GM12864 (cell line): ENCODE measurements at regions not wholly inside any gene's neighbourhood (a gene's known extent, or its start where the extent isn't known, plus 50 kb on each side); places are given as distances from the start of the nearest gene placed in this dataset.

Experiments used
- DNase-seq: peaks from one replicate; pipeline ENCODE4 v3.0.0-alpha.2; 2011; ENCODE audit warnings: low read depth
- H3K4me3 ChIP-seq: 2 replicates; pipeline ENCODE4 v1.5.1; 2011; ENCODE audit warnings: mild to moderate bottlenecking, low read depth, low read length, control low read depth
- TF ChIP-seq, protein P1 (sequence below): IDR thresholded peaks from 2 replicates; pipeline ENCODE4 v1.5.1; 2011; ENCODE audit warnings: low read depth, mild to moderate bottlenecking, moderate library complexity, low read length, control low read depth, inconsistent platforms; ENCODE audit errors: missing control alignments

DNA sequence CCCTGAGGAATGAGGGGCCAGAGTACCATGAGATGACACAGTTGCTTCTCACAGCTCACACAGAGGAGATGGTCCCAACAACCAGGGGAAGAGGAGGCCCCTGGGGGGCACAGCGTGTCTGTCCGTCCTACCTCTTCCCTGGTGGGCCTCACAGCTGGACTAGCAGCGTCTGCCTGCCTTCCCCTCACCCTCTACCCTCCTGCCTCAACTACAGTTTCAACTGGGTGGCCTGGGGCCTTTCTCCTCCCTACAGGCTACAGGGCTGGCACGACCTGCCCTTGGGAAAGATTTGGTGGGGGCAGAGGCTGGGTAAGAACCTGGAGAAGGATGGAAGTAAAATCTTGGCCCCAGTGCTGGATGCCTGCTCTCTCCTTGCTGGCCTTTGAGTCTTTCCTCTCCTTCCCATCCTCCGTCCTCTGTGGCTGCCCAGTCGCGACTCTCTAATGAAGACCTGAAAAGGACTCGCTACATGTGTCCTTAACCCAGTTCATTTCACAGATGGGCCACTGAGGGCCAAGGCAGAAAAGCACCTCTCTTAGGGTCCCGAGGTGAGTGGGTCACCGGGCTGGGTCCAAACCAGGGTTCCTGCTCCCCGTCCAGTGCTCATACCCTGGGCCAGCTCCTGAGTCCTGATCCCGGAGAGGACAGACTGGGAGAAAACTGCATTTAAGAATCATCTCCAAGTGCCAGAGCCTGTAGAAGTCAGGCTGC lies 232.5 kb downstream of the BCL11B start:
- TF ChIP-seq, protein P1, sequence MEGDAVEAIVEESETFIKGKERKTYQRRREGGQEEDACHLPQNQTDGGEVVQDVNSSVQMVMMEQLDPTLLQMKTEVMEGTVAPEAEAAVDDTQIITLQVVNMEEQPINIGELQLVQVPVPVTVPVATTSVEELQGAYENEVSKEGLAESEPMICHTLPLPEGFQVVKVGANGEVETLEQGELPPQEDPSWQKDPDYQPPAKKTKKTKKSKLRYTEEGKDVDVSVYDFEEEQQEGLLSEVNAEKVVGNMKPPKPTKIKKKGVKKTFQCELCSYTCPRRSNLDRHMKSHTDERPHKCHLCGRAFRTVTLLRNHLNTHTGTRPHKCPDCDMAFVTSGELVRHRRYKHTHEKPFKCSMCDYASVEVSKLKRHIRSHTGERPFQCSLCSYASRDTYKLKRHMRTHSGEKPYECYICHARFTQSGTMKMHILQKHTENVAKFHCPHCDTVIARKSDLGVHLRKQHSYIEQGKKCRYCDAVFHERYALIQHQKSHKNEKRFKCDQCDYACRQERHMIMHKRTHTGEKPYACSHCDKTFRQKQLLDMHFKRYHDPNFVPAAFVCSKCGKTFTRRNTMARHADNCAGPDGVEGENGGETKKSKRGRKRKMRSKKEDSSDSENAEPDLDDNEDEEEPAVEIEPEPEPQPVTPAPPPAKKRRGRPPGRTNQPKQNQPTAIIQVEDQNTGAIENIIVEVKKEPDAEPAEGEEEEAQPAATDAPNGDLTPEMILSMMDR = no peak
- no peak for DNase-seq
- H3K4me3 ChIP-seq = no peak overlapping the region

- no peak for DNase-seq
- TF ChIP-seq, protein P1 = no peak
- no peak overlapping the region for H3K4me3 ChIP-seq
Observed at GRCh38 chr14:99040052-99040451, 231.9 kb downstream of the BCL11B start.

DNA sequence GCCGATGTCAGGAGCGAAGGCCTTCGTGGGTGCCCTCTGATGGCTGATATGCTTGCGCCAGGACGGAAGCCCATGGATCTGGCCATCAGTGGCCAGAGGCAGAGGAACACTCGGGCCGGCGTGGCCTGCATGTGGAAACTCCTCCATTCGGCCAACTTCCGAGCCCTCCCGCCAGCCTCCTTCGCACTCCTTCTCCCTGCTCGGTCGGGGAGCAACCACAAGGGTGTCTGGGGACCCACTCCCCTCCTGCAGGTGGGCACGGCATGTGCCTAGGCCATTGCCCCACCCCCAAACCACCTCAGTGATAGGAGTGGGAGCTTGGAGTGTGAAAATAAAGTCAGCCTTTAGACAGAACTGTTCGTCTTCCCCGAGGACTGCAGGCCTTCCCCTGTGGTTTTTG lies 231.3 kb downstream of the BCL11B start:
- no peak for DNase-seq
- TF ChIP-seq, protein P1 = no peak
- H3K4me3 ChIP-seq = no peak overlapping the region

GRCh38 chr14:99041141-99041819 lies 230.7 kb downstream of the BCL11B start:
- TF ChIP-seq, protein P1 = no peak
- H3K4me3 ChIP-seq = no peak overlapping the region
- DNase-seq = no peak

GRCh38 chr14:99041820-99042174 lies 230.2 kb downstream of the BCL11B start:
- no peak overlapping the region for H3K4me3 ChIP-seq
- DNase-seq = no peak
- TF ChIP-seq, protein P1 = no peak

DNA sequence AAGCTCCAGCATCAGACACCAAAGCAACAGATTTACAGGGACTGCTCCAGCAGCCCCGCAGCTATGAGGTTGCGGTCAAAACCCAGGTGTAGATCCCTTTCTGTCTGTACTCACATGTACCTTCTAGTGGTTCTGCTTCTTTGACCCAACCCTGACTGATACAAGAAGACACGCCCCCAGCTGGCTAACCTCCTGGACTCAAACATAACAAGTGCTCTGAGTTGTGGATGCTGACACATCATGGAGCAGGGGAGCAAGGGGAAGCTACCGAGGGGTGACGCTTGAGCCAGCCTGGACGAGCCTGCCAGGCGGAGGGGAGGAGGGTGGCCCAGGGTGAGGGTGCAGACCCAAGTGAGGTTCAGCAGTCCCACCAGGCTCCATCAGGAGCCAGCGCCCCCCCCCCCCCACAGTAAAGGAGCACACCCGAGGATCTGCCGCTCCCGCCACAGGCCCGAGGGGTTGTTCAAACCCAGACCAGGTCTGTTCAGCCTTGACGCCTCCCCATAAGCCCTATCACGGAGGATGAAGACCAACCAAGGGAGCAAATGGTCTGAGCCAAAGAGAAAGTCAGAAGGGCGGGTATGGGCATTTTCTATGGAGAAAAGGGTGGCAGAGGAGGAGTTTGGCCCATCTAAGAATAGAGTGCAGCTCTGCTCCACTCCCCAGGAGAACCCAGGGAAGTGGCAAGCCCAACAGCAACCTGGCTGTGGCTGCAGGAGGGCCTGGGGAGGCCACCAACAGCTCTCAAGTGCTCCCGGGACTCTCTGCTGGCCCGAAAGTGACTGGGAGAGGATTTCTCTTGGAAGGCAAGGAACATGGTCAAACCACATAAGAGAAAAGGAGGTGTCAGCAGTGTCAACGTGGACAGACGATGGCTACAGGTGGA lies 229.4 kb downstream of the BCL11B start:
- DNase-seq = no peak
- H3K4me3 ChIP-seq = no peak overlapping the region
- TF ChIP-seq, protein P1 = no peak
